SU-DHL-6 (cell line): ENCODE measurements at regions not wholly inside any gene's neighbourhood (a gene's known extent, or its start where the extent isn't known, plus 50 kb on each side); places are given as distances from the start of the nearest gene placed in this dataset.
A peak's percentile ranks its signal among the peaks of the same experiment; 100 is the strongest.
"Not testable (repeated sequence)": the region's sequence is repeated elsewhere in the genome, so short reads cannot be mapped to it uniquely, and the experiment has no call there.

Source experiments
- H2AFZ ChIP-seq: fragments of 200-600 bp; sonication (generic); 2 replicates; pipeline ENCODE4 v1.6.1; 2014; ENCODE audit warnings: low read depth, mild to moderate bottlenecking, moderate library complexity, mixed read lengths, antibody characterized with exemption, low read length; ENCODE audit not compliant: severe bottlenecking
- H3F3A ChIP-seq: fragments of 200-600 bp; shearing (Covaris generic); 2 replicates; pipeline ENCODE4 v1.6.0; 2016; ENCODE audit warnings: antibody characterized with exemption, mild to moderate bottlenecking; ENCODE audit not compliant: insufficient read depth
- H3K27ac ChIP-seq: fragments of 200-600 bp; sonication (generic); 2 replicates; pipeline ENCODE4 v1.5.1; 2016; ENCODE audit warnings: low read depth, mild to moderate bottlenecking, low read length, moderate library complexity, mixed read lengths
- H3K27me3 ChIP-seq: fragments of 200-600 bp; sonication (generic), shearing (Covaris generic); 2 replicates; pipeline ENCODE4 v1.6.0; 2014; ENCODE audit warnings: mild to moderate bottlenecking, low read length
- H3K36me3 ChIP-seq: fragments of 200-600 bp; sonication (generic); 2 replicates; pipeline ENCODE4 v1.6.1; 2014; ENCODE audit warnings: mild to moderate bottlenecking, low read length, mixed read lengths
- H3K4me2 ChIP-seq: fragments of 300-600, 200-600 bp; shearing (Covaris generic), sonication (generic); 2 replicates; pipeline ENCODE4 v1.6.0; 2014; ENCODE audit warnings: low read length, low read depth, mild to moderate bottlenecking; ENCODE audit not compliant: poor library complexity, severe bottlenecking
- H3K4me3 ChIP-seq: fragments of 200-600 bp; sonication (generic); 2 replicates; pipeline ENCODE4 v1.5.1; 2014; ENCODE audit warnings: antibody characterized with exemption, low read length, mild to moderate bottlenecking, mixed read lengths; ENCODE audit not compliant: insufficient read depth, poor library complexity, severe bottlenecking
- H3K79me2 ChIP-seq: fragments of 200-600 bp; sonication (generic); 2 replicates; pipeline ENCODE4 v1.6.1; 2014; ENCODE audit warnings: mild to moderate bottlenecking, low read length, moderate library complexity; ENCODE audit not compliant: insufficient read depth
- H3K9ac ChIP-seq: fragments of 200-600 bp; sonication (generic); 2 replicates; pipeline ENCODE4 v1.7.0; 2014; ENCODE audit warnings: mild to moderate bottlenecking, low read length
- H3K9me2 ChIP-seq: fragments of 200-600 bp; sonication (generic); replicated peaks from 2 replicates; pipeline ENCODE4 v1.6.1; 2014; ENCODE audit warnings: low read length; ENCODE audit not compliant: insufficient read depth
- H3K9me3 ChIP-seq: fragments of 200-600 bp; sonication (generic); 2 replicates; pipeline ENCODE4 v1.6.1; 2014; ENCODE audit warnings: low read length, mixed read lengths; ENCODE audit not compliant: insufficient read depth
- H4K20me1 ChIP-seq: fragments of 200-600 bp; sonication (generic); 2 replicates; pipeline ENCODE4 v1.6.1; 2014; ENCODE audit warnings: low read depth, mild to moderate bottlenecking, antibody characterized with exemption, low read length, moderate library complexity, mixed read lengths

GRCh38 chr21:5137006-5137405 lies 5384.4 kb upstream of the TPTE start:
- H2AFZ ChIP-seq, H3F3A ChIP-seq, H3K79me2 ChIP-seq, H3K9me2 ChIP-seq, H3K27ac ChIP-seq, H4K20me1 ChIP-seq, H3K9me3 ChIP-seq, H3K36me3 ChIP-seq, H3K9ac ChIP-seq, H3K4me3 ChIP-seq, H3K4me2 ChIP-seq, H3K27me3 ChIP-seq: not testable (repeated sequence)

DNA sequence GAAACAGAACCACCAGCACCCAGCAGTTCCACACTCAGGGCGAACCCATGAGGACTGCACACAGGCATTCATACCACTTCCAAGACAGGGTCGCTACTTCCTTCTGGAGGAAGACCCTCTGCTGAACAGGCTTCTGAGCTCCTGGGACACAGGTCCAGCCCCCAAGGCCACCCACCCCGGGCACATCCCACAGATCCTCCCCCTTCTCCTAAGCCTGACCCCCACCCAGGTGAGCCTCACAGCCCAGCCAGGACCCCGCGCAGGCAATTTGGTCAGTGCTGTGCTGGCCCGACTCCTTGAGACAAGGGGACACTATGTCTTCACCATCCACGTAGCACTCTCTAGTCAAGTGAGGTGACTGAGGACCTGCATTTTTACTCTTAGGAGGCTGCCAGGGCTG lies 5382.7 kb upstream of the TPTE start:
- H3K4me2 ChIP-seq, H3K27ac ChIP-seq, H3K4me3 ChIP-seq, H3K36me3 ChIP-seq, H4K20me1 ChIP-seq, H2AFZ ChIP-seq, H3K27me3 ChIP-seq, H3K9ac ChIP-seq, H3K9me3 ChIP-seq, H3F3A ChIP-seq, H3K9me2 ChIP-seq, H3K79me2 ChIP-seq: not testable (repeated sequence)

DNA sequence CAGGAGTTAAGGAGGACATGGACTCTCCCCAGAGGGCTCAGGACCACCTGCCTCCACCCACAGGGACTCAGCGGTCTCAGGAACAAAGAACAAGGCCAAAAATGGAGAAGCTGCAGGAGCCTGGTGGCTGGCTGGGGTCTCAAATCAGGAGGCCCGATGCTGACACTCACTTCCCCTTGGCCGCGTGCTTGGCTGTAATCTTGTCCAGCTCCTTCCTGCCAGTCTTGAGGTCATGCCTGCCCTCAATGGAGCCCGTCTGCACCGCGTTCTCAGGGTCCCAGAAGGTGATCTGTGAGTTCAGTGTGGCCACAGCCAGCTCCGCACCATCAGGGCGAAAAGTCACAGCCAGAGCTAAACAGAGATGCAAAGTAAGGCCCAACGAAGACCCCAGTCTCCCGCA lies 5381.9 kb upstream of the TPTE start:
- not testable (repeated sequence) for H2AFZ ChIP-seq

DNA sequence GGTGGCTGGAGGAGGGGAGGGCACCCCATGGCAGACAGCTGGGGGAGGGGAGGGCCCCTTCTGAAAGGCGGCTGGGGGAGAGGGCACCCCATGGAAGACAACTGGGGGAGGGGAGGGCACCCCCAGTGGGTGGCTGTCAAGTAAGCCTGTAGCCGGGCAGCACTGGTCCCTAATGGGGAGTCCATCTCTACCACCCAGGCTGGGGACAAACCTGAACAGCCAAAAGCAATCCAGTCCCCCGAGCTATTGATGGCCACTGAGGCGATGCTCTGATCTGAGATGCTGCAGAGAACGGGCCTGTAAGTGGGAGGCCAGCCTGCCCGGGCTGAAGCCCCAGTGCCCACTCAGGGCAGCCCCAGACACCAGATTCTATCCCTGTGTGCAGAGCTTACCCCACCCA lies 5378.4 kb upstream of the TPTE start:
- not testable (repeated sequence) for H3K79me2 ChIP-seq, H3K27me3 ChIP-seq, H4K20me1 ChIP-seq, H3K36me3 ChIP-seq, H3K4me3 ChIP-seq, H3K9me2 ChIP-seq, H3F3A ChIP-seq, H3K9ac ChIP-seq, H3K4me2 ChIP-seq, H2AFZ ChIP-seq, H3K9me3 ChIP-seq, H3K27ac ChIP-seq

More for the DNA sequence above, 5381.9 kb upstream of the TPTE start:
- not testable (repeated sequence) for H3K79me2 ChIP-seq, H4K20me1 ChIP-seq, H3K9me2 ChIP-seq, H3K4me3 ChIP-seq, H3K9ac ChIP-seq, H3F3A ChIP-seq, H3K27ac ChIP-seq, H3K36me3 ChIP-seq, H3K27me3 ChIP-seq, H3K4me2 ChIP-seq, H3K9me3 ChIP-seq

- not testable (repeated sequence) for H2AFZ ChIP-seq, H3K27ac ChIP-seq, H3K79me2 ChIP-seq, H3K9me3 ChIP-seq, H3K4me2 ChIP-seq, H4K20me1 ChIP-seq, H3K9me2 ChIP-seq, H3K27me3 ChIP-seq, H3K4me3 ChIP-seq, H3F3A ChIP-seq, H3K9ac ChIP-seq, H3K36me3 ChIP-seq
Observed at GRCh38 chr21:5144731-5145130, 5376.7 kb upstream of the TPTE start.

DNA sequence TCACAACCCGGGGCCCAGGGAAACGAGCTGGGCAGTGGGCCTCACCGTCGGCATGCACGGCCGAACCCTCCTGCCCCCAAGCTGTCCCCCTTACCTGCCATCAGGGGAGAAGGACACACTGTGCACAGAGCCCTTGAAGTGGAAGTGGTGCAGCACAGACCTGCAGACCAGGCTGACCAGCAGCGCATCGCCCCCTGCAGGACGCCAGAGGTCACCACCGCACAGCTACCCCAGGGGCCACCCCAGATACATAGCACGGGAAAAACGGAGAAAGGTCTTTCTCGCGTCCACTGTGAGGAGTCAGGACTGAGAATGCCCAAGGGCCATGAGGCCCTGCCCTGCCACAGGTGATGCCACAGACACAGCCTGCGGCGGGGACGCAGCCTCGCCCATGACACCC lies 5373.7 kb upstream of the TPTE start:
- not testable (repeated sequence) for H3K79me2 ChIP-seq, H3K4me2 ChIP-seq, H3K9ac ChIP-seq, H3K36me3 ChIP-seq, H3K27me3 ChIP-seq, H3F3A ChIP-seq, H2AFZ ChIP-seq, H3K4me3 ChIP-seq, H4K20me1 ChIP-seq, H3K27ac ChIP-seq, H3K9me2 ChIP-seq, H3K9me3 ChIP-seq

- not testable (repeated sequence) for H3K27ac ChIP-seq, H3K9me2 ChIP-seq, H3K9me3 ChIP-seq, H3K4me2 ChIP-seq, H3K79me2 ChIP-seq, H4K20me1 ChIP-seq, H2AFZ ChIP-seq, H3F3A ChIP-seq, H3K27me3 ChIP-seq, H3K36me3 ChIP-seq, H3K4me3 ChIP-seq, H3K9ac ChIP-seq
Observed at GRCh38 chr21:5149222-5149621, 5372.2 kb upstream of the TPTE start.

- H3K4me2 ChIP-seq, H3K36me3 ChIP-seq, H3F3A ChIP-seq, H3K79me2 ChIP-seq, H3K27ac ChIP-seq, H4K20me1 ChIP-seq, H3K9me3 ChIP-seq, H3K27me3 ChIP-seq, H2AFZ ChIP-seq, H3K9me2 ChIP-seq: not testable (repeated sequence)
- peak overlapping the region; percentile 29; the same call in 1 of the 2 replicates for H3K9ac ChIP-seq
- peak overlapping the region; percentile 43 for H3K4me3 ChIP-seq
Observed at GRCh38 chr21:5153842-5154640, 5367.3 kb upstream of the TPTE start.
